Endothelial cell of umbilical vein (primary cell): ENCODE measurements at regions not wholly inside any gene's neighbourhood (a gene's known extent, or its start where the extent isn't known, plus 50 kb on each side); places are given as distances from the start of the nearest gene placed in this dataset.

ENCODE experiments used
- BruUV-seq: library from RNA; stranded (reverse); fragments of 400-500 nt; replicated peaks from 2 replicates; lab custom pipeline; 2021; lab: Mats Ljungman, UMichigan
- CTCF ChIA-PET: fragments of 300-600, 350-600 bp; sonication (Branson Sonifier 250); formaldehyde crosslinking; loops from one replicate; lab custom pipeline; 2021; ENCODE audit warnings: antibody characterized with exemption, inconsistent platforms; lab: Charles Lee
- POLR2A ChIA-PET: fragments of 300-600, 350-600 bp; sonication (Branson Sonifier 250); formaldehyde crosslinking; loops from one replicate; lab custom pipeline; 2021; ENCODE audit warnings: antibody characterized with exemption, inconsistent platforms; lab: Charles Lee
- DNase-seq: peaks from one replicate; pipeline ENCODE4 v3.0.0-alpha.2; 2011; ENCODE audit warnings: low read depth, low spot score
- FAIRE-seq: peaks from 2 replicates; lab custom pipeline; 2011; peaks lifted over from hg19 to GRCh38; lab: Jason Lieb, UNC
- H2AFZ ChIP-seq: 2 replicates; pipeline ENCODE4 v1.6.0; 2012; ENCODE audit warnings: low read depth, low read length, control low read depth, inconsistent platforms
- H3K27ac ChIP-seq: 2 replicates; pipeline ENCODE4 v1.5.1; 2011; ENCODE audit warnings: low read depth, mild to moderate bottlenecking, control low read depth, low read length, moderate library complexity; ENCODE audit not compliant: insufficient read depth
- H3K27me3 ChIP-seq, 2 experiments: 2 replicates each; pipeline versions ENCODE4 v1.6.0 to v1.6.1; 2011; ENCODE audit warnings: low read length in 2 of 2, mixed read lengths in 1 of 2; ENCODE audit not compliant: control insufficient read depth in 2 of 2, insufficient read depth in 2 of 2
- H3K36me3 ChIP-seq, 2 experiments: 2 replicates in 1 of 2; 3 replicates in 1 of 2; pipeline ENCODE4 v1.5.1; 2011; ENCODE audit warnings: low read length in 2 of 2, mild to moderate bottlenecking in 1 of 2, moderate library complexity in 1 of 2; ENCODE audit not compliant: control insufficient read depth in 2 of 2, insufficient read depth in 2 of 2; ENCODE audit errors: extremely low read depth in 1 of 2
- H3K4me1 ChIP-seq: 3 replicates; pipeline ENCODE4 v1.5.1; 2011; ENCODE audit warnings: mild to moderate bottlenecking, low read length; ENCODE audit not compliant: control insufficient read depth, insufficient read depth; ENCODE audit errors: extremely low read depth
- H3K4me2 ChIP-seq: 2 replicates; pipeline ENCODE4 v1.6.1; 2011; ENCODE audit warnings: low read length, control low read depth, mixed read lengths; ENCODE audit not compliant: insufficient read depth
- H3K4me3 ChIP-seq, 3 experiments: fragments of 200-600 bp in 1 of 3; sonication (generic), shearing (Covaris generic) in 1 of 3; replicated peaks in 1 of 3; 2 replicates each; pipeline ENCODE4 v1.5.1; 2011 to 2016; ENCODE audit warnings: control low read depth in 3 of 3, low read length in 3 of 3, mild to moderate bottlenecking in 2 of 3, inconsistent platforms in 1 of 3, low read depth in 1 of 3, moderate library complexity in 1 of 3; ENCODE audit not compliant: insufficient read depth in 1 of 3
- H3K79me2 ChIP-seq: 2 replicates; pipeline ENCODE4 v1.6.0; 2012; ENCODE audit warnings: low read length, inconsistent platforms; ENCODE audit not compliant: control insufficient read depth, insufficient read depth
- H3K9ac ChIP-seq: replicated peaks from 2 replicates; pipeline ENCODE3; 2011; ENCODE audit warnings: low read length, control low read depth; ENCODE audit not compliant: insufficient read depth; ENCODE audit errors: extremely low read depth
- H3K9me1 ChIP-seq: replicated peaks from 3 replicates; pipeline ENCODE4 v1.6.0; 2011; ENCODE audit warnings: mild to moderate bottlenecking, low read length; ENCODE audit not compliant: control insufficient read depth, insufficient read depth; ENCODE audit errors: extremely low read depth
- H3K9me3 ChIP-seq: replicated peaks from 2 replicates; pipeline ENCODE4 v1.5.1; 2012; ENCODE audit warnings: low read length, inconsistent platforms; ENCODE audit not compliant: control insufficient read depth, insufficient read depth
- H4K20me1 ChIP-seq: replicated peaks from 2 replicates; pipeline ENCODE3; 2011; ENCODE audit warnings: mild to moderate bottlenecking, low read length; ENCODE audit not compliant: control insufficient read depth, insufficient read depth; ENCODE audit errors: extremely low read depth
- EZH2 ChIP-seq: IDR thresholded peaks from 2 replicates; pipeline ENCODE4 v1.6.1; 2012; ENCODE audit warnings: borderline replicate concordance, low read depth, mild to moderate bottlenecking, moderate library complexity, low read length, inconsistent platforms; ENCODE audit not compliant: severe bottlenecking
- FOS ChIP-seq: IDR thresholded peaks from 2 replicates; pipeline ENCODE4 v1.6.1; 2011; ENCODE audit warnings: mild to moderate bottlenecking, low read length, moderate library complexity, borderline replicate concordance; ENCODE audit not compliant: insufficient read depth
- GATA2 ChIP-seq: IDR thresholded peaks from 2 replicates; pipeline ENCODE4 v1.7.0; 2011; ENCODE audit warnings: low read depth, mild to moderate bottlenecking, moderate library complexity, mixed read lengths, low read length; ENCODE audit not compliant: insufficient read length, insufficient read depth
- JUN ChIP-seq: IDR thresholded peaks from 2 replicates; pipeline ENCODE4 v1.6.1; 2011; ENCODE audit warnings: borderline replicate concordance, low read depth; ENCODE audit not compliant: insufficient read length, insufficient read depth
- MYC ChIP-seq: IDR thresholded peaks from one replicate; pipeline ENCODE4 v1.6.1; 2011; ENCODE audit warnings: mild to moderate bottlenecking, low read depth, low read length
- POLR2A ChIP-seq: IDR thresholded peaks from 2 replicates; pipeline ENCODE4 v1.6.1; 2012; ENCODE audit warnings: low read depth, mild to moderate bottlenecking, control low read depth, low read length
- POLR2AphosphoS5 ChIP-seq: IDR thresholded peaks from 2 replicates; pipeline ENCODE4 v1.6.1; 2012; ENCODE audit warnings: low read depth, mild to moderate bottlenecking, control low read depth, low read length, moderate library complexity; ENCODE audit not compliant: insufficient read depth
- dilution Hi-C: fragments of 300-500 bp; cut with MboI; formaldehyde crosslinking; loops from one replicate; pipeline ENCODE4 v1.15.0; 2019; ENCODE audit warnings: low sequenced_read_pairs; ENCODE audit not compliant: extremely low pct_ligation_motif_present
- intact Hi-C: fragments of 100-400 bp; cut with micrococcal nuclease; formaldehyde crosslinking; loops from one replicate; pipeline ENCODE4 v1.10.0; 2022
- TF ChIP-seq, protein P1 (sequence below): IDR thresholded peaks from 2 replicates; pipeline ENCODE4 v1.6.1; 2011; ENCODE audit not compliant: insufficient read depth, insufficient read length
- TF ChIP-seq, protein P2 (sequence below), 2 donors: IDR thresholded peaks; 1 replicate in 1 of 2; 2 replicates in 1 of 2; pipeline ENCODE4 v1.5.1; 2011; ENCODE audit warnings: low read length in 2 of 2, mild to moderate bottlenecking in 2 of 2, moderate library complexity in 2 of 2, control low read depth in 1 of 2, inconsistent platforms in 1 of 2, low read depth in 1 of 2; ENCODE audit not compliant: insufficient read depth in 1 of 2; ENCODE audit errors: extremely low read depth in 1 of 2

DNA sequence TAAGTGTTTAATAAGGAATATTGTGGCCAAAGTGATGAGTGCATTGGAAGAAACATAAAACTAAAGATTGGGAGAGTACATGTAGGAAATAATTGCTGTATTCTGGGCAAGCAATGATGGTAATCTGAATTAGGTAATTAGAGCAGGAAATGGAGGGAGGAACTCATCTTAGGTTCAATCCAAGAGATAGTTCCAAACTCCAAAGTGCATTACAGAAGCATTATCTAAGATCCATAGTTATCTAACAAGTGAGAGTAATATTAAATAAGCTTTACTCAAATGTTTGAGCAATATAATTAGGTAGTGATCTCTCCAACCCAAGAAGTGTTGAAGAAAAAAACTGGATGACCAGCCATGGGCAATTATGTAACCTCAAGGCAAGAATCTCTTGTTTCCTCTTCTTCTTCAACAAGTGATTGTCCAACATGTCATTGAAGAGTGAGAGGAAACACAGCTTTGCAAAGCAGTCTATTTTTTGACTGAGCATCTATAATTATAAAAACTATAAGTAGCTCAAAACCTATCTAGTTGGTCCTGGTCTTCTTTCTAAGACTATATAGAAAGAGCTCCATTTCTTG, 181.2 kb upstream of the TNFAIP3 start:
- no peaks in the 10 kb centered on the region for H4K20me1 ChIP-seq
- H3K27ac ChIP-seq, result no peak overlapping the region
- no peaks in the 10 kb centered on the region for H3K9me1 ChIP-seq
- DNase-seq (no peak), FAIRE-seq (no peak)
- no peak overlapping the region for H3K4me2 ChIP-seq
- ChIA-PET POLR2A (no interaction called here), CTCF (interaction anchor here (3.0 kb wide), 1 partner anchor 12 kb away, joined by 20 read pairs; no protein-coding TSS in a partner anchor)
- dilution Hi-C loops (no loop called here), intact Hi-C loops (no loop called here)
- no peaks in the 10 kb centered on the region for H3K36me3 ChIP-seq
- no peak overlapping the region for H3K9ac ChIP-seq
- H2AFZ ChIP-seq, result no peak overlapping the region
- H3K4me1 ChIP-seq, result peaks cover 8% of the 10 kb centered on the region
- H3K9me3 ChIP-seq, result no peaks in the 10 kb centered on the region
- TF ChIP-seq JUN, result no peak
- TF ChIP-seq, protein P1, sequence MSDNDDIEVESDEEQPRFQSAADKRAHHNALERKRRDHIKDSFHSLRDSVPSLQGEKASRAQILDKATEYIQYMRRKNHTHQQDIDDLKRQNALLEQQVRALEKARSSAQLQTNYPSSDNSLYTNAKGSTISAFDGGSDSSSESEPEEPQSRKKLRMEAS, result no peak
- TF ChIP-seq POLR2A, result no peak
- no peak for TF ChIP-seq MYC
- TF ChIP-seq, protein P2, sequence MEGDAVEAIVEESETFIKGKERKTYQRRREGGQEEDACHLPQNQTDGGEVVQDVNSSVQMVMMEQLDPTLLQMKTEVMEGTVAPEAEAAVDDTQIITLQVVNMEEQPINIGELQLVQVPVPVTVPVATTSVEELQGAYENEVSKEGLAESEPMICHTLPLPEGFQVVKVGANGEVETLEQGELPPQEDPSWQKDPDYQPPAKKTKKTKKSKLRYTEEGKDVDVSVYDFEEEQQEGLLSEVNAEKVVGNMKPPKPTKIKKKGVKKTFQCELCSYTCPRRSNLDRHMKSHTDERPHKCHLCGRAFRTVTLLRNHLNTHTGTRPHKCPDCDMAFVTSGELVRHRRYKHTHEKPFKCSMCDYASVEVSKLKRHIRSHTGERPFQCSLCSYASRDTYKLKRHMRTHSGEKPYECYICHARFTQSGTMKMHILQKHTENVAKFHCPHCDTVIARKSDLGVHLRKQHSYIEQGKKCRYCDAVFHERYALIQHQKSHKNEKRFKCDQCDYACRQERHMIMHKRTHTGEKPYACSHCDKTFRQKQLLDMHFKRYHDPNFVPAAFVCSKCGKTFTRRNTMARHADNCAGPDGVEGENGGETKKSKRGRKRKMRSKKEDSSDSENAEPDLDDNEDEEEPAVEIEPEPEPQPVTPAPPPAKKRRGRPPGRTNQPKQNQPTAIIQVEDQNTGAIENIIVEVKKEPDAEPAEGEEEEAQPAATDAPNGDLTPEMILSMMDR (IDR thresholded peaks at IDR 0.05; ENCODE audit: extremely low read depth in 1 of 2, insufficient read depth in 1 of 2, low read depth in 1 of 2, low read length in 2 of 2), result no peak
- no peak for TF ChIP-seq EZH2
- TF ChIP-seq POLR2AphosphoS5, result no peak
- no peak for TF ChIP-seq GATA2
- TF ChIP-seq FOS, result no peak
- H3K79me2 ChIP-seq, result no peaks in the 10 kb centered on the region
- no peaks in the 10 kb centered on the region for H3K27me3 ChIP-seq
- no TSS peak for BruUV-seq
- no peak overlapping the region for H3K4me3 ChIP-seq
